Neural progenitor cell (in vitro differentiated cells): ENCODE measurements at regions not wholly inside any gene's neighbourhood (a gene's known extent, or its start where the extent isn't known, plus 50 kb on each side); places are given as distances from the start of the nearest gene placed in this dataset.

Experiments used
- DNase-seq: peaks from one replicate; pipeline ENCODE4 v3.0.0-alpha.2; 2016; ENCODE audit warnings: low spot score
- H2AFZ ChIP-seq: fragments of 200-600 bp; sonication (generic); replicated peaks from 2 replicates; pipeline ENCODE4 v1.6.1; 2016; ENCODE audit warnings: antibody characterized with exemption
- H3F3A ChIP-seq: fragments of 200-600 bp; sonication (generic); 2 replicates; pipeline ENCODE4 v1.6.1; 2016; ENCODE audit warnings: antibody characterized with exemption, low read depth
- H3K27ac ChIP-seq: fragments of 200-600 bp; sonication (generic); 2 replicates; pipeline ENCODE4 v1.5.1; 2016; ENCODE audit warnings: mild to moderate bottlenecking
- H3K27me3 ChIP-seq: fragments of 200-600 bp; sonication (generic); 2 replicates; pipeline ENCODE4 v1.6.1; 2016; ENCODE audit warnings: mild to moderate bottlenecking, moderate library complexity
- H3K36me3 ChIP-seq: fragments of 200-600 bp; sonication (generic); 2 replicates; pipeline ENCODE4 v1.5.1; 2016
- H3K4me1 ChIP-seq: fragments of 200-600 bp; sonication (generic); 2 replicates; pipeline ENCODE4 v1.6.1; 2016; ENCODE audit warnings: mixed run types
- H3K4me2 ChIP-seq: fragments of 200-600 bp; sonication (generic); 2 replicates; pipeline ENCODE4 v1.6.1; 2016
- H3K4me3 ChIP-seq: fragments of 200-600 bp; sonication (generic); 2 replicates; pipeline ENCODE4 v1.5.1; 2016
- H3K79me2 ChIP-seq: fragments of 200-600 bp; sonication (generic); 2 replicates; pipeline ENCODE4 v1.6.1; 2016; ENCODE audit warnings: low read depth
- H3K9ac ChIP-seq: fragments of 200-600 bp; sonication (generic); 2 replicates; pipeline ENCODE4 v1.6.1; 2016
- H3K9me3 ChIP-seq: fragments of 200-600 bp; sonication (generic); 2 replicates; pipeline ENCODE4 v1.5.1; 2016; ENCODE audit warnings: low read depth
- H4K20me1 ChIP-seq: fragments of 200-600 bp; sonication (generic); 2 replicates; pipeline ENCODE4 v1.6.1; 2016; ENCODE audit warnings: low read depth
- H3K27ac Mint-ChIP-seq: 3 replicates; pipeline ENCODE4 v1.8.0; 2021; ENCODE audit warnings: mixed read lengths
- H3K27me3 Mint-ChIP-seq: 2 replicates; pipeline ENCODE4 v1.8.0; 2022; ENCODE audit warnings: low read depth, mild to moderate bottlenecking, inconsistent platforms, moderate library complexity, mixed read lengths; ENCODE audit not compliant: insufficient read depth
- H3K36me3 Mint-ChIP-seq: 3 replicates; pipeline ENCODE4 v1.8.0; 2021; ENCODE audit warnings: mixed read lengths
- H3K4me1 Mint-ChIP-seq: 3 replicates; pipeline ENCODE4 v1.8.0; 2021; ENCODE audit warnings: mixed read lengths
- H3K4me3 Mint-ChIP-seq: 3 replicates; pipeline ENCODE4 v1.8.0; 2021; ENCODE audit warnings: mild to moderate bottlenecking, moderate library complexity, mixed read lengths
- H3K9me3 Mint-ChIP-seq: 3 replicates; pipeline ENCODE4 v1.8.0; 2020; ENCODE audit warnings: mixed read lengths
- CTCF ChIP-seq: fragments of 200-600 bp; sonication (generic); IDR thresholded peaks from 2 replicates; pipeline ENCODE4 v1.5.1; 2017; ENCODE audit warnings: antibody characterized with exemption, mild to moderate bottlenecking
- EZH2 ChIP-seq: fragments of 200-600 bp; sonication (generic); IDR thresholded peaks from 2 replicates; pipeline ENCODE4 v1.6.1; 2017; ENCODE audit warnings: antibody characterized with exemption, mild to moderate bottlenecking, moderate library complexity
- EZH2phosphoT487 ChIP-seq: fragments of 200-600 bp; sonication (generic); IDR thresholded peaks from 2 replicates; pipeline ENCODE4 v1.6.1; 2017; ENCODE audit warnings: antibody characterized with exemption

- Histone ChIP-seq H2AFZ (no peak overlapping the region), H3K36me3 (no peaks in the 10 kb centered on the region), H3K79me2 (no peaks in the 10 kb centered on the region), H3K4me2 (no peak overlapping the region), H3K27ac (no peak overlapping the region), H3K4me3 (no peak overlapping the region), H3K27me3 (no peaks in the 10 kb centered on the region), H3K9me3 (no peaks in the 10 kb centered on the region), H3K9ac (no peak overlapping the region), H3K4me1 (peaks cover 7% of the 10 kb centered on the region), H3F3A (no peaks in the 10 kb centered on the region), H4K20me1 (no peaks in the 10 kb centered on the region)
- no peak overlapping the region for H3K4me3 Mint-ChIP-seq
- H3K9me3 Mint-ChIP-seq: no peaks in the 10 kb centered on the region
- no peaks in the 10 kb centered on the region for H3K36me3 Mint-ChIP-seq
- no peak for TF ChIP-seq EZH2phosphoT487
- TF ChIP-seq EZH2: no peak
- no peak for TF ChIP-seq CTCF
- DNase-seq: no peak
- H3K27ac Mint-ChIP-seq: no peak overlapping the region
- H3K4me1 Mint-ChIP-seq: peaks cover 11% of the 10 kb centered on the region
- peaks cover 2% of the 10 kb centered on the region for H3K27me3 Mint-ChIP-seq
Observed at GRCh38 chr2:133776936-133777573, 208.8 kb upstream of the NCKAP5 start.

GRCh38 chr2:133777574-133777960, 209.3 kb upstream of the NCKAP5 start:
- Histone ChIP-seq H3K4me1 (peaks cover 7% of the 10 kb centered on the region), H3F3A (no peaks in the 10 kb centered on the region), H3K79me2 (no peaks in the 10 kb centered on the region), H3K36me3 (no peaks in the 10 kb centered on the region), H3K27ac (no peak overlapping the region), H4K20me1 (no peaks in the 10 kb centered on the region), H3K4me3 (no peak overlapping the region), H2AFZ (no peak overlapping the region), H3K27me3 (no peaks in the 10 kb centered on the region), H3K9ac (no peak overlapping the region), H3K9me3 (no peaks in the 10 kb centered on the region), H3K4me2 (no peak overlapping the region)
- Mint-ChIP-seq H3K27ac (no peak overlapping the region), H3K27me3 (no peaks in the 10 kb centered on the region), H3K36me3 (no peaks in the 10 kb centered on the region), H3K9me3 (no peaks in the 10 kb centered on the region), H3K4me1 (peaks cover 11% of the 10 kb centered on the region), H3K4me3 (no peak overlapping the region)
- no peak for DNase-seq
- no peak for TF ChIP-seq EZH2phosphoT487
- TF ChIP-seq EZH2: no peak
- no peak for TF ChIP-seq CTCF

GRCh38 chr2:133780099-133780996, 212.1 kb upstream of the NCKAP5 start:
- Mint-ChIP-seq H3K4me1 (peaks cover 3% of the 10 kb centered on the region), H3K9me3 (peaks cover 6% of the 10 kb centered on the region), H3K4me3 (no peak overlapping the region), H3K27me3 (no peaks in the 10 kb centered on the region), H3K36me3 (no peaks in the 10 kb centered on the region), H3K27ac (no peak overlapping the region)
- H4K20me1 ChIP-seq: no peaks in the 10 kb centered on the region
- peak overlapping the region; percentile 33 for H3K4me2 ChIP-seq
- no peak overlapping the region for H2AFZ ChIP-seq
- no peaks in the 10 kb centered on the region for H3K27me3 ChIP-seq
- no peaks in the 10 kb centered on the region for H3K79me2 ChIP-seq
- no peaks in the 10 kb centered on the region for H3K36me3 ChIP-seq
- no peak overlapping the region for H3K4me3 ChIP-seq
- H3K27ac ChIP-seq: no peak overlapping the region
- peaks cover 7% of the 10 kb centered on the region for H3K4me1 ChIP-seq
- H3K9me3 ChIP-seq: no peaks in the 10 kb centered on the region
- TF ChIP-seq CTCF: peak; percentile 95
- TF ChIP-seq EZH2phosphoT487: no peak
- TF ChIP-seq EZH2: no peak
- H3F3A ChIP-seq: no peaks in the 10 kb centered on the region
- peak; percentile 86 for DNase-seq
- H3K9ac ChIP-seq: no peak overlapping the region
